HUES6 (cell line): ENCODE measurements at regions not wholly inside any gene's neighbourhood (a gene's known extent, or its start where the extent isn't known, plus 50 kb on each side); places are given as distances from the start of the nearest gene placed in this dataset.
"Not testable (repeated sequence)": the region's sequence is repeated elsewhere in the genome, so short reads cannot be mapped to it uniquely, and the experiment has no call there.

Source experiments
- H3K27ac ChIP-seq: 2 replicates; pipeline ENCODE4 v1.7.0; 2013; ENCODE audit warnings: low read depth, mild to moderate bottlenecking, low read length, inconsistent platforms
- H3K27me3 ChIP-seq: 2 replicates; pipeline ENCODE4 v1.6.1; 2013; ENCODE audit warnings: low read length; ENCODE audit not compliant: control insufficient read depth, insufficient read depth
- H3K36me3 ChIP-seq: 2 replicates; pipeline ENCODE4 v1.6.1; 2013; ENCODE audit warnings: low read length; ENCODE audit not compliant: control insufficient read depth, insufficient read depth
- H3K4me1 ChIP-seq: 2 replicates; pipeline ENCODE4 v1.6.1; 2013; ENCODE audit warnings: low read length; ENCODE audit not compliant: control insufficient read depth, insufficient read depth
- H3K4me3 ChIP-seq: 2 replicates; pipeline ENCODE4 v1.5.1; 2013; ENCODE audit warnings: low read depth, low read length
- H3K9ac ChIP-seq: one replicate; pipeline ENCODE4 v1.6.1; 2013; ENCODE audit warnings: mild to moderate bottlenecking, low read length
- H3K9me3 ChIP-seq: 2 replicates; pipeline ENCODE4 v1.6.1; 2013; ENCODE audit warnings: low read depth, low read length; ENCODE audit not compliant: control insufficient read depth, insufficient read depth

- H3K27me3 ChIP-seq, H3K36me3 ChIP-seq, H3K27ac ChIP-seq, H3K9me3 ChIP-seq, H3K4me3 ChIP-seq, H3K9ac ChIP-seq: not testable (repeated sequence)
- peaks cover 10% of the 10 kb centered on the region for H3K4me1 ChIP-seq
Observed at GRCh38 chr5:147139759-147140158, 95.1 kb upstream of the STK32A start.

GRCh38 chr5:147140558-147140957, 94.3 kb upstream of the STK32A start:
- Histone ChIP-seq H3K27me3 (no peaks in the 10 kb centered on the region), H3K9me3 (peaks cover 6% of the 10 kb centered on the region; the same call in 1 of the 2 replicates), H3K27ac (no peak overlapping the region), H3K4me1 (peaks cover 10% of the 10 kb centered on the region), H3K9ac (no peak overlapping the region), H3K4me3 (no peak overlapping the region), H3K36me3 (no peaks in the 10 kb centered on the region)

- H3K4me3 ChIP-seq, H3K9ac ChIP-seq, H3K27me3 ChIP-seq, H3K9me3 ChIP-seq, H3K36me3 ChIP-seq, H3K27ac ChIP-seq: not testable (repeated sequence)
- peaks cover 10% of the 10 kb centered on the region for H3K4me1 ChIP-seq
Observed at GRCh38 chr5:147141580-147141979, 93.2 kb upstream of the STK32A start.

GRCh38 chr5:147143215-147143614, 91.6 kb upstream of the STK32A start:
- H3K27me3 ChIP-seq = no peaks in the 10 kb centered on the region
- H3K9me3 ChIP-seq = no peaks in the 10 kb centered on the region
- H3K27ac ChIP-seq = no peak overlapping the region
- H3K4me1 ChIP-seq = peaks cover 10% of the 10 kb centered on the region
- H3K36me3 ChIP-seq = no peaks in the 10 kb centered on the region
- H3K4me3 ChIP-seq = no peak overlapping the region
- no peak overlapping the region for H3K9ac ChIP-seq

- Histone ChIP-seq H3K9ac (no peak overlapping the region), H3K27me3 (no peaks in the 10 kb centered on the region), H3K4me3 (no peak overlapping the region), H3K27ac (no peak overlapping the region), H3K36me3 (no peaks in the 10 kb centered on the region), H3K4me1 (peaks cover 10% of the 10 kb centered on the region), H3K9me3 (no peaks in the 10 kb centered on the region)
Observed at GRCh38 chr5:147145328-147145727, 89.5 kb upstream of the STK32A start.

GRCh38 chr5:147148715-147149114, 86.1 kb upstream of the STK32A start:
- Histone ChIP-seq H3K9me3 (no peaks in the 10 kb centered on the region), H3K9ac (no peak overlapping the region), H3K4me1 (no peaks in the 10 kb centered on the region), H3K36me3 (no peaks in the 10 kb centered on the region), H3K27me3 (no peaks in the 10 kb centered on the region), H3K27ac (no peak overlapping the region), H3K4me3 (no peak overlapping the region)

- Histone ChIP-seq H3K4me1 (no peaks in the 10 kb centered on the region), H3K4me3 (no peak overlapping the region), H3K36me3 (no peaks in the 10 kb centered on the region), H3K9me3 (no peaks in the 10 kb centered on the region), H3K27me3 (no peaks in the 10 kb centered on the region; the same call in 1 of the 2 replicates), H3K9ac (no peak overlapping the region), H3K27ac (no peak overlapping the region)
Observed at GRCh38 chr5:147152086-147152485, 82.7 kb upstream of the STK32A start.

GRCh38 chr5:147154809-147155208, 80.0 kb upstream of the STK32A start:
- Histone ChIP-seq H3K27me3 (no peaks in the 10 kb centered on the region; the same call in 1 of the 2 replicates), H3K36me3 (no peaks in the 10 kb centered on the region), H3K4me1 (no peaks in the 10 kb centered on the region), H3K9me3 (no peaks in the 10 kb centered on the region), H3K4me3 (no peak overlapping the region), H3K27ac (no peak overlapping the region), H3K9ac (no peak overlapping the region)

GRCh38 chr5:147156012-147156411, 78.8 kb upstream of the STK32A start:
- H3K4me3 ChIP-seq = no peak overlapping the region
- H3K27me3 ChIP-seq = no peaks in the 10 kb centered on the region; the same call in 1 of the 2 replicates
- no peak overlapping the region for H3K27ac ChIP-seq
- no peak overlapping the region for H3K9ac ChIP-seq
- H3K9me3 ChIP-seq = no peaks in the 10 kb centered on the region
- H3K4me1 ChIP-seq = no peaks in the 10 kb centered on the region
- no peaks in the 10 kb centered on the region for H3K36me3 ChIP-seq

GRCh38 chr5:147160902-147161700, 73.7 kb upstream of the STK32A start:
- Histone ChIP-seq H3K9me3 (0 out of 2 replicates have a peak, but pooled peaks cover 4% of the 10 kb centered on the region), H3K27ac (no peak overlapping the region), H3K36me3 (no peaks in the 10 kb centered on the region), H3K4me1 (0 out of 2 replicates have a peak, but pooled peaks cover 2% of the 10 kb centered on the region), H3K27me3 (no peaks in the 10 kb centered on the region; the same call in 1 of the 2 replicates), H3K4me3 (no peak overlapping the region), H3K9ac (no peak overlapping the region)

GRCh38 chr5:147162740-147163139, 72.1 kb upstream of the STK32A start:
- no peak overlapping the region for H3K27ac ChIP-seq
- 0 out of 2 replicates have a peak, but pooled peaks cover 2% of the 10 kb centered on the region for H3K4me1 ChIP-seq
- H3K9ac ChIP-seq = no peak overlapping the region
- H3K4me3 ChIP-seq = no peak overlapping the region
- no peaks in the 10 kb centered on the region for H3K27me3 ChIP-seq
- H3K9me3 ChIP-seq = 0 out of 2 replicates have a peak, but pooled peaks cover 4% of the 10 kb centered on the region
- H3K36me3 ChIP-seq = no peaks in the 10 kb centered on the region
